ENCODE measurements at regions not wholly inside any gene's neighbourhood (a gene's known extent, or its start where the extent isn't known, plus 50 kb on each side); places are given as distances from the start of the nearest gene placed in this dataset.

- Histone ChIP-seq H3K9me3 (ENCODE audit: insufficient read depth, low read length) (no peaks in the 10 kb centered on the region), H4K20me1 (ENCODE audit: low read depth, low read length) (no peaks in the 10 kb centered on the region), H3F3A (ENCODE audit: insufficient read depth) (no peaks in the 10 kb centered on the region), H3K36me3 (ENCODE audit: low read length) (no peaks in the 10 kb centered on the region), H3K79me2 (ENCODE audit: insufficient read depth, low read length) (no peaks in the 10 kb centered on the region), H3K27ac (ENCODE audit: low read depth, low read length) (no peak overlapping the region), H3K4me2 (ENCODE audit: low read depth, low read length, poor library complexity, severe bottlenecking) (no peak overlapping the region), H3K9ac (ENCODE audit: low read length) (no peak overlapping the region), H3K4me3 (ENCODE audit: insufficient read depth, low read length, poor library complexity, severe bottlenecking) (no peak overlapping the region), H2AFZ (ENCODE audit: low read depth, low read length, severe bottlenecking) (no peak overlapping the region), H3K27me3 (ENCODE audit: low read length) (no peaks in the 10 kb centered on the region), H3K9me2 (replicated peaks; ENCODE audit: insufficient read depth, low read length) (no peaks in the 10 kb centered on the region)
- no peak for TF ChIP-seq EZH2phosphoT487 (conservative IDR thresholded peaks at IDR 0.05; ENCODE audit: low read length)
- TF ChIP-seq CTCF (IDR thresholded peaks at IDR 0.05; ENCODE audit: insufficient read depth, low read length, poor library complexity, severe bottlenecking), result no peak
Observed at GRCh38 chr1:218024211-218024720, 260.8 kb upstream of the RRP15 start.

- no peaks in the 10 kb centered on the region for H3F3A ChIP-seq (ENCODE audit: insufficient read depth)
- H3K79me2 ChIP-seq (ENCODE audit: insufficient read depth, low read length), result no peaks in the 10 kb centered on the region
- H3K27ac ChIP-seq (ENCODE audit: low read depth, low read length), result no peak overlapping the region
- no peaks in the 10 kb centered on the region for H3K9me3 ChIP-seq (ENCODE audit: insufficient read depth, low read length)
- no peak overlapping the region for H2AFZ ChIP-seq (ENCODE audit: low read depth, low read length, severe bottlenecking)
- no peaks in the 10 kb centered on the region for H3K27me3 ChIP-seq (ENCODE audit: low read length)
- no peaks in the 10 kb centered on the region for H4K20me1 ChIP-seq (ENCODE audit: low read depth, low read length)
- H3K36me3 ChIP-seq (ENCODE audit: low read length), result no peaks in the 10 kb centered on the region
- H3K9ac ChIP-seq (ENCODE audit: low read length), result no peak overlapping the region
- TF ChIP-seq CTCF (IDR thresholded peaks at IDR 0.05; ENCODE audit: insufficient read depth, low read length, poor library complexity, severe bottlenecking), result no peak
- no peak for TF ChIP-seq EZH2phosphoT487 (conservative IDR thresholded peaks at IDR 0.05; ENCODE audit: low read length)
- no peak overlapping the region for H3K4me3 ChIP-seq (ENCODE audit: insufficient read depth, low read length, poor library complexity, severe bottlenecking)
- no peak overlapping the region for H3K4me2 ChIP-seq (ENCODE audit: low read depth, low read length, poor library complexity, severe bottlenecking)
- H3K9me2 ChIP-seq (replicated peaks; ENCODE audit: insufficient read depth, low read length), result no peaks in the 10 kb centered on the region
Observed at GRCh38 chr1:218025454-218025853, 259.6 kb upstream of the RRP15 start.

DNA sequence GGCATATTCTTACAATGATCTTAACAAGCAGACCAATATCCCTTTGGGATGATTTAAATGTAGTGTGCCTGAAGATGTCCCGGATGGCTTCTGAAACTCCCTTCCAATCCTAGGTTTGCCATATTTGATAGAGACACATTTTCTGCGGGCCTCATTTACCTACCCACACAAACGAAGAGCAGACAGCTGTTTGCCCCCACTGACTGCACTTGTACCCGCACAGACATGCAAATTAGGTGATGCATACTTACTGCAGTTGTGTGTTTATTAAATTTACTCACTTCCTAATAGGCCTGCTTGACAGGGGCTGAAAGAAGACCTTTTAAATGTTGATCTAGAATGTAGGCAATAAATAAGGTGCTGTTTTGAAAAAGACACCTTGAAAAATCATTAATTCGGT, 257.9 kb upstream of the RRP15 start:
- Histone ChIP-seq H3K9me3 (ENCODE audit: insufficient read depth, low read length) (no peaks in the 10 kb centered on the region), H4K20me1 (ENCODE audit: low read depth, low read length) (no peaks in the 10 kb centered on the region), H3K27me3 (ENCODE audit: low read length) (no peaks in the 10 kb centered on the region), H3K9me2 (replicated peaks; ENCODE audit: insufficient read depth, low read length) (no peaks in the 10 kb centered on the region), H3K4me3 (ENCODE audit: insufficient read depth, low read length, poor library complexity, severe bottlenecking) (no peak overlapping the region), H3K9ac (ENCODE audit: low read length) (no peak overlapping the region), H3F3A (ENCODE audit: insufficient read depth) (no peaks in the 10 kb centered on the region), H3K36me3 (ENCODE audit: low read length) (no peaks in the 10 kb centered on the region), H3K79me2 (ENCODE audit: insufficient read depth, low read length) (no peaks in the 10 kb centered on the region), H3K4me2 (ENCODE audit: low read depth, low read length, poor library complexity, severe bottlenecking) (no peak overlapping the region), H3K27ac (ENCODE audit: low read depth, low read length) (no peak overlapping the region), H2AFZ (ENCODE audit: low read depth, low read length, severe bottlenecking) (no peak overlapping the region)
- TF ChIP-seq EZH2phosphoT487 (conservative IDR thresholded peaks at IDR 0.05; ENCODE audit: low read length) (no peak), CTCF (IDR thresholded peaks at IDR 0.05; ENCODE audit: insufficient read depth, low read length, poor library complexity, severe bottlenecking) (no peak)
